Vagina (tissue), 2 donors: ENCODE measurements at regions not wholly inside any gene's neighbourhood (a gene's known extent, or its start where the extent isn't known, plus 50 kb on each side); places are given as distances from the start of the nearest gene placed in this dataset.

Experiments used
- CTCF ChIP-seq, 3 experiments: fragments of 450-650 bp in 2 of 3; fragments of 200-600 bp in 1 of 3; sonication (generic) in 1 of 3; IDR thresholded peaks; one replicate each; pipeline ENCODE4 v1.5.1; 2017 to 2019; ENCODE audit warnings: antibody characterized with exemption in 3 of 3, mild to moderate bottlenecking in 2 of 3, moderate library complexity in 2 of 3
- POLR2A ChIP-seq, 2 donors: fragments of 450-650 bp; IDR thresholded peaks; one replicate each; pipeline ENCODE4 v1.6.1; 2017; ENCODE audit warnings: antibody characterized with exemption in 2 of 2, mild to moderate bottlenecking in 2 of 2, moderate library complexity in 2 of 2

DNA sequence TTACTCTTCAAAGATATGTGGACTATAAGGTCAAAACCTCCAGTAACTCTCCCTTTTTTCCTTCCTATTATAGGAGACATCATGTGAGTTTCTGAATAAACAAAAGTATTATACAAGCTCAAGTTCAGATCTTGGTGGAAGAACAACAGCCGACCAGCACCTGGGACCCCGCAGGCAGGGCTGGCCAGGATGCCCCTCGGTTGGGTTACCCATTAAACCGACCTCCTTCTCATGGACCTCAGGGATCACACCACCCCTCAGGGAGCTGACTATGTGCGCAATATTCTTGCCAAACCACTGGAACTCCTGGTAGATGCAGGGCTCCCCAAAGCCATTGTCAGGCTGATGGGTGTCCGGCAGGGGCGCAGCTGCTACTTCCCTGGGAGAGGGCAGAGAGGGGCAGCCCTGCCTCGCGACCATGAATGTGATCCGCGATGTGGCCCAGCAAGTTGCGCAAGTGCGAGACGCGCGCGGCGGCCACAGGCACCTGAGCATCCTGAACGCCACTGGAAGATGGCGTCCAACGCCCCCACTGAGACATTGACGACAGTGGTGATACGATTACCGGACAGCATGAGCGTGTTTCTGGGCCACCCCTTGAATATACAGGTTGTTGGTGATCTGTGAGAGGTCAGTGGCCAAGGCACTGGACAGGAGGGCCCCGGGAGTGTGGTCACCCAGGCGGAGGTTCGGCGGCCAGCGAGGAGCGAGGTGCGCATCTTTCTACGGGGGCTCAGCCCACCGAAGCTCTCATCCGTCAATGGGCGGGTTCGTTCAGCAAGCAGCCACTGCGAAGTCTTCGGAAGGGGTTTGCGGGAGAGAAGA is 161.3 kb downstream of the IPMK start:
- TF ChIP-seq CTCF (IDR thresholded peaks at IDR 0.05) (no peak), POLR2A (IDR thresholded peaks at IDR 0.05) (no peak)
